IMR-90 (cell line): ENCODE measurements at regions not wholly inside any gene's neighbourhood (a gene's known extent, or its start where the extent isn't known, plus 50 kb on each side); places are given as distances from the start of the nearest gene placed in this dataset.

ENCODE experiments used
- ATAC-seq: fragments of 200-7000 bp; cut with Tn5 transposase; 2 replicates; pipeline ENCODE4 v1.9.1; 2020; ENCODE audit warnings: low read depth, mild to moderate bottlenecking, moderate library complexity
- BruUV-seq: library from RNA; stranded (reverse); fragments of 400-500 nt; replicated peaks from 2 replicates; lab custom pipeline; 2021; lab: Mats Ljungman, UMichigan
- CTCF ChIA-PET: fragments of 300-600 bp; formaldehyde crosslinking; extraction: SDS; loops from one replicate; lab custom pipeline; 2021; ENCODE audit warnings: antibody characterized with exemption; lab: Yijun Ruan, JAX
- POLR2A ChIA-PET: fragments of 300-600 bp; sonication (Branson Sonifier 250); formaldehyde crosslinking; loops from one replicate; lab custom pipeline; 2022; ENCODE audit warnings: antibody characterized with exemption; ENCODE audit not compliant: unreplicated experiment; lab: Charles Lee
- DNase-seq: peaks from one replicate; pipeline ENCODE4 v3.0.0; 2013
- H2AFZ ChIP-seq: replicated peaks from 2 replicates; pipeline ENCODE3; 2013; ENCODE audit warnings: low read length, mild to moderate bottlenecking; ENCODE audit not compliant: poor library complexity
- H2AK5ac ChIP-seq: 2 replicates; pipeline ENCODE4 v1.6.1; 2013; ENCODE audit warnings: low read depth, low read length, inconsistent platforms
- H2AK9ac ChIP-seq: replicated peaks from 2 replicates; pipeline ENCODE3; 2013; ENCODE audit warnings: mild to moderate bottlenecking, low read depth, low read length, moderate library complexity; ENCODE audit not compliant: poor library complexity
- H2BK120ac ChIP-seq: 2 replicates; pipeline ENCODE4 v1.6.1; 2013; ENCODE audit warnings: low read depth, low read length, inconsistent platforms
- H2BK15ac ChIP-seq: 3 replicates; pipeline ENCODE4 v1.6.1; 2013; ENCODE audit warnings: low read depth, low read length, inconsistent platforms
- H2BK20ac ChIP-seq: 2 replicates; pipeline ENCODE4 v1.6.1; 2013; ENCODE audit warnings: low read depth, mild to moderate bottlenecking, inconsistent platforms, low read length, moderate library complexity
- H2BK5ac ChIP-seq: 2 replicates; pipeline ENCODE4 v1.6.1; 2013; ENCODE audit warnings: mild to moderate bottlenecking, low read depth, low read length, inconsistent platforms; ENCODE audit not compliant: poor library complexity, severe bottlenecking
- H3K14ac ChIP-seq: replicated peaks from 2 replicates; pipeline ENCODE4 v1.6.1; 2013; ENCODE audit warnings: low read depth, low read length, inconsistent platforms
- H3K18ac ChIP-seq: 2 replicates; pipeline ENCODE4 v1.6.1; 2013; ENCODE audit warnings: low read depth, low read length, control low read depth
- H3K23ac ChIP-seq: 2 replicates; pipeline ENCODE4 v1.6.1; 2013; ENCODE audit warnings: low read depth, low read length, inconsistent platforms
- H3K27ac ChIP-seq: 2 replicates; pipeline ENCODE4 v1.5.1; 2013; ENCODE audit warnings: mild to moderate bottlenecking, control low read depth, low read length; ENCODE audit not compliant: insufficient read depth
- H3K27me3 ChIP-seq: 2 replicates; pipeline ENCODE4 v1.6.1; 2013; ENCODE audit warnings: low read length; ENCODE audit not compliant: control insufficient read depth, insufficient read depth
- H3K36me3 ChIP-seq: 2 replicates; pipeline ENCODE4 v1.6.1; 2013; ENCODE audit warnings: low read length, mixed read lengths; ENCODE audit not compliant: control insufficient read depth, insufficient read depth
- H3K4ac ChIP-seq: 2 replicates; pipeline ENCODE4 v1.6.1; 2013; ENCODE audit warnings: low read depth, low read length, inconsistent platforms
- H3K4me1 ChIP-seq: 2 replicates; pipeline ENCODE4 v1.6.1; 2013; ENCODE audit warnings: low read length, mixed read lengths; ENCODE audit not compliant: control insufficient read depth, insufficient read depth
- H3K4me2 ChIP-seq: 2 replicates; pipeline ENCODE4 v1.6.1; 2013; ENCODE audit warnings: low read depth, mild to moderate bottlenecking, control low read depth, low read length, moderate library complexity
- H3K4me3 ChIP-seq: 2 replicates; pipeline ENCODE4 v1.5.1; 2013; ENCODE audit warnings: low read depth, mild to moderate bottlenecking, control low read depth, low read length, moderate library complexity; ENCODE audit not compliant: insufficient read depth
- H3K56ac ChIP-seq: 2 replicates; pipeline ENCODE4 v1.6.1; 2013; ENCODE audit warnings: low read length, inconsistent platforms; ENCODE audit not compliant: insufficient read depth; ENCODE audit errors: extremely low read depth
- H3K79me1 ChIP-seq, 2 experiments: 2 replicates each; pipeline ENCODE4 v1.6.1; 2013; ENCODE audit warnings: low read length in 2 of 2, inconsistent platforms in 1 of 2, low read depth in 1 of 2
- H3K9ac ChIP-seq: 2 replicates; pipeline ENCODE4 v1.6.1; 2013; ENCODE audit warnings: low read depth, low read length, control low read depth
- H3K9me1 ChIP-seq: 2 replicates; pipeline ENCODE4 v1.6.1; 2013; ENCODE audit warnings: low read length, inconsistent platforms; ENCODE audit not compliant: insufficient read depth
- H3K9me3 ChIP-seq: 2 replicates; pipeline ENCODE4 v1.6.1; 2013; ENCODE audit warnings: low read length; ENCODE audit not compliant: control insufficient read depth, insufficient read depth
- H4K20me1 ChIP-seq: 2 replicates; pipeline ENCODE4 v1.6.1; 2013; ENCODE audit warnings: low read length, inconsistent platforms; ENCODE audit not compliant: insufficient read depth
- H4K5ac ChIP-seq: 2 replicates; pipeline ENCODE4 v1.6.1; 2013; ENCODE audit warnings: mild to moderate bottlenecking, low read depth, low read length, control low read depth
- H4K8ac ChIP-seq, 2 experiments: 2 replicates each; pipeline ENCODE4 v1.6.1; 2013; ENCODE audit warnings: low read depth in 2 of 2, low read length in 2 of 2, control low read depth in 1 of 2, inconsistent platforms in 1 of 2
- H4K91ac ChIP-seq: 2 replicates; pipeline ENCODE4 v1.6.1; 2013; ENCODE audit warnings: low read depth, low read length, inconsistent platforms; ENCODE audit not compliant: insufficient read depth
- NFE2L2 ChIP-seq: fragments of 150-350 bp; IDR thresholded peaks from 2 replicates; pipeline ENCODE4 v1.6.1; 2016; ENCODE audit warnings: low read depth, mild to moderate bottlenecking, low read length
- RAD21 ChIP-seq: IDR thresholded peaks from 2 replicates; pipeline ENCODE4 v1.6.1; 2012; ENCODE audit warnings: low read length, improper control_type of control experiment
- WGBS, 2 experiments: methylation state at CpG; one replicate each; pipeline versions ENCODE4 v1.1.5 to v1.1.7; 2013; ENCODE audit warnings: missing lambda C conversion rate in 2 of 2; ENCODE audit not compliant: insufficient read length in 1 of 2; ENCODE audit errors: extremely low coverage in 2 of 2; 5-methylcytosine and 5-hydroxymethylcytosine counted together
- dilution Hi-C: fragments of 300-500 bp; cut with HindIII; formaldehyde crosslinking; loops from one replicate; pipeline ENCODE4 v1.14.3; 2018; ENCODE audit warnings: low sequenced_read_pairs; ENCODE audit not compliant: unreplicated experiment
- in situ Hi-C: fragments of 300-500 bp; cut with MboI; formaldehyde crosslinking; loops from 3 replicates; pipeline ENCODE4 v1.14.3; 2019; ENCODE audit warnings: low sequenced_read_pairs, inconsistent platforms, mixed read lengths
- intact Hi-C: fragments of 100-400 bp; cut with micrococcal nuclease; formaldehyde crosslinking; loops from 2 replicates; pipeline ENCODE4 v1.10.0; 2022

DNA sequence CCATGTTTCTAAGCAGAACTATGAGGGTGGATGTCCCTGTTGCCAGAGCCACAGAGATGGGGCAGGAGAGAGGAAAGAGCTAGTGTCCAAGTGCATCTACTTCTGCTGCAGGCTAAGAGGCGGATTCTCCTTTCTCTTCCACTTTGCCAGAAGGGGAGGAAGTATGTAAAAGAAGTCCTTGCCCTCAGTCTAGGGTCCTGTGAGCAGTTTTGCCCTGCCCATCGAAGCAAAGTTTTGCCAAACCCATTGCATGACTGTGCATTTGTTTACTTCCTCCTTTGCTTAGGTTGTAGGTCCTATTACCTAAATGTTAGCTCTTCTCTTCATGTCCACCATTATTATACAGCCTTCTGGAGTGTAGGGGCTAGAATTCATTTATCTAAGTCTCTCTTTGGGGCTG is 106.2 kb upstream of the ARMC2 start:
- ATAC-seq (no peak), DNase-seq (no peak)
- H3K56ac ChIP-seq: no peak overlapping the region
- no peaks in the 10 kb centered on the region for H3K79me1 ChIP-seq
- H2BK20ac ChIP-seq: no peak overlapping the region
- no peaks in the 10 kb centered on the region for H3K36me3 ChIP-seq
- no CpG with 5 or more reads among the region's 2 CpGs for WGBS, 2 experiments
- peak overlapping the region; percentile 53; the same call in 1 of the 2 replicates for H3K23ac ChIP-seq
- H2AFZ ChIP-seq: peak overlapping the region; percentile 40
- TF ChIP-seq NFE2L2 (peak; percentile 28; the same call in 1 of the 2 replicates), RAD21 (no peak)
- no peak overlapping the region for H2AK9ac ChIP-seq
- H2BK5ac ChIP-seq: no peak overlapping the region
- no peak overlapping the region for H4K8ac ChIP-seq
- H3K9ac ChIP-seq: no peak overlapping the region
- no peak overlapping the region for H4K91ac ChIP-seq
- H4K5ac ChIP-seq: no peak overlapping the region
- ChIA-PET POLR2A (no interaction called here), CTCF (interaction anchor here (0.6 kb wide), 1 partner anchor 29 kb away, joined by 5 read pairs; no protein-coding TSS in a partner anchor)
- BruUV-seq: no TSS peak
- H3K27me3 ChIP-seq: no peaks in the 10 kb centered on the region
- intact Hi-C loops (no loop called here), in situ Hi-C loops (no loop called here), dilution Hi-C loops (no loop called here)
- H2BK120ac ChIP-seq: no peak overlapping the region
- H2AK5ac ChIP-seq: no peak overlapping the region
- H2BK15ac ChIP-seq: no peak overlapping the region; the same call in 2 of the 3 replicates
- no peaks in the 10 kb centered on the region for H3K9me3 ChIP-seq
- no peak overlapping the region for H3K27ac ChIP-seq
- H4K20me1 ChIP-seq: no peaks in the 10 kb centered on the region
- no peak overlapping the region for H3K4me3 ChIP-seq
- no peak overlapping the region for H3K18ac ChIP-seq
- H3K4me1 ChIP-seq: peaks cover 6% of the 10 kb centered on the region
- no peak overlapping the region for H3K4me2 ChIP-seq
- 0 out of 2 replicates have a peak overlapping the region, but pooled peaks have one; percentile 21 for H3K14ac ChIP-seq
- peaks cover 4% of the 10 kb centered on the region for H3K9me1 ChIP-seq
- no peak overlapping the region for H3K4ac ChIP-seq
